Osteoblast (primary cell): ENCODE measurements at regions not wholly inside any gene's neighbourhood (a gene's known extent, or its start where the extent isn't known, plus 50 kb on each side); places are given as distances from the start of the nearest gene placed in this dataset.

Source experiments
- DNase-seq: peaks from one replicate; pipeline ENCODE4 v3.0.0; 2011; ENCODE audit warnings: low spot score, mixed read lengths; ENCODE audit not compliant: insufficient read length; ENCODE audit errors: missing footprints
- H2AFZ ChIP-seq: 2 replicates; pipeline ENCODE4 v1.6.0; 2011; ENCODE audit warnings: mild to moderate bottlenecking, low read length
- H3K27ac ChIP-seq: 2 replicates; pipeline ENCODE4 v1.5.1; 2011; ENCODE audit warnings: mild to moderate bottlenecking, low read depth, low read length, moderate library complexity
- H3K27me3 ChIP-seq: 2 replicates; pipeline ENCODE4 v1.6.0; 2012; ENCODE audit warnings: mild to moderate bottlenecking, control low read depth, inconsistent platforms, low read length, moderate library complexity; ENCODE audit not compliant: insufficient read depth
- H3K36me3 ChIP-seq: 2 replicates; pipeline ENCODE4 v1.5.1; 2011; ENCODE audit warnings: mild to moderate bottlenecking, low read length, control low read depth, moderate library complexity; ENCODE audit not compliant: insufficient read depth
- H3K4me1 ChIP-seq: 2 replicates; pipeline ENCODE4 v1.5.1; 2011; ENCODE audit warnings: mild to moderate bottlenecking, low read length, control low read depth, moderate library complexity; ENCODE audit not compliant: insufficient read depth
- H3K4me2 ChIP-seq: 2 replicates; pipeline ENCODE4 v1.6.0; 2011; ENCODE audit warnings: mild to moderate bottlenecking, low read length; ENCODE audit not compliant: insufficient read depth
- H3K4me3 ChIP-seq: fragments of 200-600 bp; sonication (generic); 3 replicates; pipeline ENCODE4 v1.5.1; 2012; ENCODE audit warnings: mild to moderate bottlenecking, low read length, inconsistent platforms; ENCODE audit not compliant: insufficient read depth
- H3K79me2 ChIP-seq: 2 replicates; pipeline ENCODE4 v1.6.0; 2012; ENCODE audit warnings: mild to moderate bottlenecking, low read length, control low read depth, inconsistent platforms; ENCODE audit not compliant: insufficient read depth
- H3K9me3 ChIP-seq: 2 replicates; pipeline ENCODE4 v1.5.1; 2011; ENCODE audit warnings: low read depth, low read length, control low read depth
- H4K20me1 ChIP-seq: 2 replicates; pipeline ENCODE4 v1.6.0; 2012; ENCODE audit warnings: mild to moderate bottlenecking, low read length, control low read depth; ENCODE audit not compliant: insufficient read depth
- CTCF ChIP-seq: IDR thresholded peaks from 2 replicates; pipeline ENCODE4 v1.5.1; 2011; ENCODE audit warnings: mild to moderate bottlenecking, low read depth, low read length, moderate library complexity; ENCODE audit errors: extremely low read depth

GRCh38 chr13:47166336-47166735 is 269.5 kb upstream of the HTR2A start:
- Histone ChIP-seq H3K4me3 (no peak overlapping the region), H3K9me3 (no peaks in the 10 kb centered on the region), H3K4me2 (no peak overlapping the region), H3K79me2 (no peaks in the 10 kb centered on the region), H2AFZ (no peak overlapping the region), H3K36me3 (no peaks in the 10 kb centered on the region), H3K27me3 (no peaks in the 10 kb centered on the region), H3K4me1 (peaks cover 14% of the 10 kb centered on the region), H3K27ac (no peak overlapping the region), H4K20me1 (no peaks in the 10 kb centered on the region)
- no peak for TF ChIP-seq CTCF
- no peak for DNase-seq

- Histone ChIP-seq H3K79me2 (no peaks in the 10 kb centered on the region), H4K20me1 (no peaks in the 10 kb centered on the region), H3K4me2 (no peak overlapping the region), H3K36me3 (no peaks in the 10 kb centered on the region), H3K4me1 (no peaks in the 10 kb centered on the region), H3K27ac (no peak overlapping the region), H3K9me3 (no peaks in the 10 kb centered on the region), H3K27me3 (no peaks in the 10 kb centered on the region), H2AFZ (no peak overlapping the region), H3K4me3 (no peak overlapping the region)
- DNase-seq = peak; percentile 9
- TF ChIP-seq CTCF = no peak
Measured at GRCh38 chr13:47159853-47160550, 263.1 kb upstream of the HTR2A start.

GRCh38 chr13:47158593-47158992 is 261.7 kb upstream of the HTR2A start:
- Histone ChIP-seq H3K4me1 (no peaks in the 10 kb centered on the region), H3K4me2 (no peak overlapping the region), H4K20me1 (no peaks in the 10 kb centered on the region), H3K79me2 (no peaks in the 10 kb centered on the region), H2AFZ (no peak overlapping the region), H3K27me3 (no peaks in the 10 kb centered on the region), H3K36me3 (no peaks in the 10 kb centered on the region), H3K27ac (no peak overlapping the region), H3K4me3 (no peak overlapping the region), H3K9me3 (no peaks in the 10 kb centered on the region)
- no peak for DNase-seq
- TF ChIP-seq CTCF = no peak

GRCh38 chr13:47148543-47148942 is 251.7 kb upstream of the HTR2A start:
- no peak overlapping the region for H3K4me3 ChIP-seq
- H2AFZ ChIP-seq = no peak overlapping the region
- no peak overlapping the region for H3K27ac ChIP-seq
- no peaks in the 10 kb centered on the region for H3K79me2 ChIP-seq
- no peak for TF ChIP-seq CTCF
- H3K27me3 ChIP-seq = no peaks in the 10 kb centered on the region
- H3K4me1 ChIP-seq = no peaks in the 10 kb centered on the region
- H3K9me3 ChIP-seq = no peaks in the 10 kb centered on the region
- no peaks in the 10 kb centered on the region for H3K36me3 ChIP-seq
- no peaks in the 10 kb centered on the region for H4K20me1 ChIP-seq
- no peak for DNase-seq
- H3K4me2 ChIP-seq = no peak overlapping the region
